GM19463 (cell line): ENCODE measurements at regions not wholly inside any gene's neighbourhood (a gene's known extent, or its start where the extent isn't known, plus 50 kb on each side); places are given as distances from the start of the nearest gene placed in this dataset.

Source experiments
- ATAC-seq: cut with Tn5 transposase; IDR thresholded peaks from one replicate; pipeline ENCODE4 v1.9.1; 2021; ENCODE audit warnings: mild to moderate bottlenecking, moderate library complexity; ENCODE audit not compliant: unreplicated experiment

- no peak for ATAC-seq
These were observed 75.3 kb upstream of the RIPOR2 start for GRCh38 chr6:25010902-25011625.

GRCh38 chr6:25012657-25013056 is 76.9 kb upstream of the RIPOR2 start:
- no peak for ATAC-seq

GRCh38 chr6:25013246-25013645 is 77.5 kb upstream of the RIPOR2 start:
- peak; percentile 67 for ATAC-seq

- ATAC-seq: no peak
These were observed 78.6 kb upstream of the RIPOR2 start for GRCh38 chr6:25014369-25014768.

GRCh38 chr6:25014791-25015560 is 79.2 kb upstream of the RIPOR2 start:
- no peak for ATAC-seq

- ATAC-seq: no peak
These were observed 80.4 kb upstream of the RIPOR2 start for GRCh38 chr6:25016014-25016720.

GRCh38 chr6:25017486-25017885 is 81.7 kb upstream of the RIPOR2 start:
- no peak for ATAC-seq

- ATAC-seq: peak; percentile 70
These were observed 82.3 kb upstream of the RIPOR2 start for GRCh38 chr6:25017932-25018567.

- no peak for ATAC-seq
These were observed 82.8 kb upstream of the RIPOR2 start for GRCh38 chr6:25018568-25018954.

GRCh38 chr6:25022140-25022553 is 86.4 kb upstream of the RIPOR2 start:
- ATAC-seq: no peak

GRCh38 chr6:25023781-25024180 is 88.0 kb upstream of the RIPOR2 start:
- ATAC-seq: no peak

GRCh38 chr6:25024821-25025220 is 89.1 kb upstream of the RIPOR2 start:
- no peak for ATAC-seq

- no peak for ATAC-seq
These were observed 89.6 kb upstream of the RIPOR2 start for GRCh38 chr6:25025248-25025918.

- ATAC-seq: no peak
These were observed 90.2 kb upstream of the RIPOR2 start for GRCh38 chr6:25025919-25026301.

- ATAC-seq: no peak
These were observed 91.0 kb upstream of the RIPOR2 start for GRCh38 chr6:25026723-25027122.

GRCh38 chr6:25027221-25027916 is 91.6 kb upstream of the RIPOR2 start:
- peak; percentile 99 for ATAC-seq

- ATAC-seq: no peak
These were observed 92.6 kb upstream of the RIPOR2 start for GRCh38 chr6:25028328-25028727.

- no peak for ATAC-seq
These were observed 97.2 kb upstream of the RIPOR2 start for GRCh38 chr6:25032934-25033333.

- no peak for ATAC-seq
These were observed 98.7 kb upstream of the RIPOR2 start for GRCh38 chr6:25034431-25034921.

- peak; percentile 23 for ATAC-seq
These were observed 99.4 kb upstream of the RIPOR2 start for GRCh38 chr6:25035174-25035511.
